HG02885 (cell line): ENCODE measurements at regions not wholly inside any gene's neighbourhood (a gene's known extent, or its start where the extent isn't known, plus 50 kb on each side); places are given as distances from the start of the nearest gene placed in this dataset.

Experiments used
- ATAC-seq: cut with Tn5 transposase; IDR thresholded peaks from one replicate; pipeline ENCODE4 v1.9.1; 2021; ENCODE audit warnings: mild to moderate bottlenecking; ENCODE audit not compliant: unreplicated experiment, poor library complexity

- ATAC-seq, result no peak
Observed at GRCh38 chr4:10737337-10737736, 52.8 kb upstream of the CLNK start.

GRCh38 chr4:10736895-10737294 is 52.3 kb upstream of the CLNK start:
- no peak for ATAC-seq

- ATAC-seq, result no peak
Observed at GRCh38 chr4:10736266-10736665, 51.7 kb upstream of the CLNK start.

- no peak for ATAC-seq
Observed at GRCh38 chr4:10734697-10735096, 50.1 kb upstream of the CLNK start.
